ENCODE measurements at regions not wholly inside any gene's neighbourhood (a gene's known extent, or its start where the extent isn't known, plus 50 kb on each side); places are given as distances from the start of the nearest gene placed in this dataset.

DNA sequence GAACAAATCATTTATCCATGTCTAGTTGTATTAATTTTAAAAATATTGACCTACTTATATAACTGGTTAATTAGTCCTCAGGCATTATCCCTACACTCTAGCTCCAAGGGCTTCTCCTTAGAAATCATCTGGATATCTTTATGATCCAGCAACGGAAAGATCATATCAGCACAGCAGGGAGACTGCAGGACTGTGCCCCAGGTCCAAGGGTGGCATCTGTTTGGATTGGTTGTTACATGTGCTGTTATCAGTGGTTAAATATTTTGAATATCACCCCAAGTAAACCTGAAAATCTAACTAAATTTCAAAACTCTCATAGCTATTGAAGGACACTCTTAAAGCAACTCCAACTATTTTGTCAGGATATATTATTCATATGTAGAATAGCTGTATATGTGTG lies 556.2 kb upstream of the ZEB2 start:
- no peak for TF ChIP-seq ZC3H10 (CRISPR knock-in tag; IDR thresholded peaks at IDR 0.05)
- TF ChIP-seq PATZ1 (CRISPR knock-in tag; IDR thresholded peaks at IDR 0.05; ENCODE audit: borderline replicate concordance): no peak
- no peak for TF ChIP-seq CREB5 (CRISPR knock-in tag; IDR thresholded peaks at IDR 0.05; ENCODE audit: low read depth)
- TF ChIP-seq RARB (CRISPR knock-in tag; IDR thresholded peaks at IDR 0.05): no peak
- TF ChIP-seq, protein P1, sequence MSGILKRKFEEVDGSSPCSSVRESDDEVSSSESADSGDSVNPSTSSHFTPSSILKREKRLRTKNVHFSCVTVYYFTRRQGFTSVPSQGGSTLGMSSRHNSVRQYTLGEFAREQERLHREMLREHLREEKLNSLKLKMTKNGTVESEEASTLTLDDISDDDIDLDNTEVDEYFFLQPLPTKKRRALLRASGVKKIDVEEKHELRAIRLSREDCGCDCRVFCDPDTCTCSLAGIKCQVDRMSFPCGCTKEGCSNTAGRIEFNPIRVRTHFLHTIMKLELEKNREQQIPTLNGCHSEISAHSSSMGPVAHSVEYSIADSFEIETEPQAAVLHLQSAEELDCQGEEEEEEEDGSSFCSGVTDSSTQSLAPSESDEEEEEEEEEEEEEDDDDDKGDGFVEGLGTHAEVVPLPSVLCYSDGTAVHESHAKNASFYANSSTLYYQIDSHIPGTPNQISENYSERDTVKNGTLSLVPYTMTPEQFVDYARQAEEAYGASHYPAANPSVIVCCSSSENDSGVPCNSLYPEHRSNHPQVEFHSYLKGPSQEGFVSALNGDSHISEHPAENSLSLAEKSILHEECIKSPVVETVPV (CRISPR knock-in tag; IDR thresholded peaks at IDR 0.05): no peak
- no peak for TF ChIP-seq GLIS3 (CRISPR knock-in tag; IDR thresholded peaks at IDR 0.05)
- no peak for TF ChIP-seq ZNF8 (CRISPR knock-in tag; IDR thresholded peaks at IDR 0.05)
- TF ChIP-seq CSDC2 (CRISPR knock-in tag; IDR thresholded peaks at IDR 0.05): no peak
